MM.1S (cell line): ENCODE measurements at regions not wholly inside any gene's neighbourhood (a gene's known extent, or its start where the extent isn't known, plus 50 kb on each side); places are given as distances from the start of the nearest gene placed in this dataset.

ENCODE experiments used
- DNase-seq: peaks from one replicate; pipeline ENCODE4 v3.0.0-alpha.2; 2015
- H2AFZ ChIP-seq: fragments of 300-600 bp; sonication (generic); 2 replicates; pipeline ENCODE4 v1.6.0; 2016; ENCODE audit warnings: antibody characterized with exemption, low read length
- H3F3A ChIP-seq: fragments of 300-600 bp; sonication (generic); 2 replicates; pipeline ENCODE4 v1.6.1; 2016; ENCODE audit warnings: mild to moderate bottlenecking, antibody characterized with exemption, low read length, moderate library complexity, mixed read lengths; ENCODE audit not compliant: insufficient read depth
- H3K27ac ChIP-seq: fragments of 300-600 bp; sonication (generic); 2 replicates; pipeline ENCODE4 v1.5.1; 2016; ENCODE audit warnings: mild to moderate bottlenecking, low read length
- H3K27me3 ChIP-seq: fragments of 300-600 bp; sonication (generic); replicated peaks from 2 replicates; pipeline ENCODE4 v1.6.0; 2016; ENCODE audit warnings: low read length; ENCODE audit not compliant: insufficient read depth
- H3K36me3 ChIP-seq: fragments of 300-600 bp; sonication (generic); replicated peaks from 2 replicates; pipeline ENCODE4 v1.6.1; 2016; ENCODE audit warnings: mild to moderate bottlenecking, low read length, mixed read lengths; ENCODE audit not compliant: insufficient read depth
- H3K4me1 ChIP-seq: fragments of 300-600 bp; sonication (generic); 2 replicates; pipeline ENCODE4 v1.6.1; 2016; ENCODE audit warnings: low read length, mixed read lengths
- H3K4me2 ChIP-seq: fragments of 300-600 bp; sonication (generic); 2 replicates; pipeline ENCODE4 v1.6.0; 2016; ENCODE audit warnings: low read depth, low read length
- H3K4me3 ChIP-seq: fragments of 300-600 bp; sonication (generic); 2 replicates; pipeline ENCODE4 v1.5.1; 2016; ENCODE audit warnings: low read length, mixed read lengths
- H3K79me2 ChIP-seq: fragments of 300-600 bp; sonication (generic); 2 replicates; pipeline ENCODE4 v1.6.1; 2016; ENCODE audit warnings: mixed run types, low read length, mixed read lengths
- H3K9ac ChIP-seq: fragments of 300-600 bp; sonication (generic); 2 replicates; pipeline ENCODE4 v1.6.1; 2016; ENCODE audit warnings: low read length, mixed read lengths
- H3K9me2 ChIP-seq: fragments of 300-600 bp; sonication (generic); replicated peaks from 2 replicates; pipeline ENCODE4 v1.6.1; 2016; ENCODE audit warnings: mild to moderate bottlenecking, low read length, mixed read lengths; ENCODE audit not compliant: insufficient read depth
- H3K9me3 ChIP-seq: fragments of 300-600 bp; sonication (generic); replicated peaks from 2 replicates; pipeline ENCODE4 v1.6.1; 2016; ENCODE audit warnings: mild to moderate bottlenecking, low read length, mixed read lengths; ENCODE audit not compliant: insufficient read depth
- H4K20me1 ChIP-seq: fragments of 300-600 bp; sonication (generic); 2 replicates; pipeline ENCODE4 v1.6.1; 2016; ENCODE audit warnings: mild to moderate bottlenecking, low read length, moderate library complexity, mixed read lengths; ENCODE audit not compliant: insufficient read depth
- CTCF ChIP-seq: fragments of 300-600 bp; sonication (generic); IDR thresholded peaks from 2 replicates; pipeline ENCODE4 v1.5.1; 2016; ENCODE audit warnings: antibody characterized with exemption, low read length, mixed read lengths
- EZH2 ChIP-seq: fragments of 300-600 bp; sonication (generic); optimal IDR thresholded peaks from 2 replicates; pipeline ENCODE3; 2017; ENCODE audit warnings: low read depth, mild to moderate bottlenecking, antibody characterized with exemption, low read length, mixed read lengths
- EZH2phosphoT487 ChIP-seq: fragments of 300-600 bp; sonication (generic); IDR thresholded peaks from 2 replicates; pipeline ENCODE4 v1.6.1; 2018; ENCODE audit warnings: antibody characterized with exemption, low read length

GRCh38 chr2:111617299-111618225, 266.4 kb downstream of the ANAPC1 start:
- TF ChIP-seq EZH2 (no peak), CTCF (no peak), EZH2phosphoT487 (no peak)
- Histone ChIP-seq H3K9me3 (no peaks in the 10 kb centered on the region), H3K9me2 (no peaks in the 10 kb centered on the region), H2AFZ (no peak overlapping the region), H3K4me1 (0 out of 2 replicates have a peak, but pooled peaks cover 4% of the 10 kb centered on the region), H3K79me2 (no peaks in the 10 kb centered on the region), H3K36me3 (no peaks in the 10 kb centered on the region), H3K27ac (no peak overlapping the region), H3K4me2 (no peak overlapping the region), H4K20me1 (no peaks in the 10 kb centered on the region), H3K4me3 (no peak overlapping the region), H3K27me3 (no peaks in the 10 kb centered on the region), H3F3A (no peaks in the 10 kb centered on the region), H3K9ac (no peak overlapping the region)
- no peak for DNase-seq

- no peaks in the 10 kb centered on the region for H3F3A ChIP-seq
- no peaks in the 10 kb centered on the region for H3K79me2 ChIP-seq
- H3K4me3 ChIP-seq: no peak overlapping the region
- H3K36me3 ChIP-seq: no peaks in the 10 kb centered on the region
- H3K9me3 ChIP-seq: no peaks in the 10 kb centered on the region
- H3K27me3 ChIP-seq: no peaks in the 10 kb centered on the region
- H3K9ac ChIP-seq: no peak overlapping the region
- no peaks in the 10 kb centered on the region for H4K20me1 ChIP-seq
- H2AFZ ChIP-seq: no peak overlapping the region
- no peak overlapping the region for H3K27ac ChIP-seq
- H3K4me2 ChIP-seq: no peak overlapping the region
- no peaks in the 10 kb centered on the region for H3K9me2 ChIP-seq
- H3K4me1 ChIP-seq: 0 out of 2 replicates have a peak, but pooled peaks cover 4% of the 10 kb centered on the region
- TF ChIP-seq CTCF (no peak), EZH2 (no peak), EZH2phosphoT487 (no peak)
- DNase-seq: no peak
These were observed 265.6 kb downstream of the ANAPC1 start for GRCh38 chr2:111618226-111618977.

GRCh38 chr2:111618978-111619902, 264.8 kb downstream of the ANAPC1 start:
- Histone ChIP-seq H4K20me1 (no peaks in the 10 kb centered on the region), H3K4me3 (no peak overlapping the region), H3K9me3 (no peaks in the 10 kb centered on the region), H3K27me3 (no peaks in the 10 kb centered on the region), H3K4me1 (0 out of 2 replicates have a peak, but pooled peaks cover 4% of the 10 kb centered on the region), H3F3A (no peaks in the 10 kb centered on the region), H3K79me2 (no peaks in the 10 kb centered on the region), H3K9ac (no peak overlapping the region), H3K9me2 (no peaks in the 10 kb centered on the region), H3K4me2 (no peak overlapping the region), H2AFZ (no peak overlapping the region), H3K27ac (no peak overlapping the region), H3K36me3 (no peaks in the 10 kb centered on the region)
- no peak for DNase-seq
- TF ChIP-seq EZH2: no peak
- TF ChIP-seq CTCF: no peak
- no peak for TF ChIP-seq EZH2phosphoT487
